ENCODE measurements at regions not wholly inside any gene's neighbourhood (a gene's known extent, or its start where the extent isn't known, plus 50 kb on each side); places are given as distances from the start of the nearest gene placed in this dataset.

DNA sequence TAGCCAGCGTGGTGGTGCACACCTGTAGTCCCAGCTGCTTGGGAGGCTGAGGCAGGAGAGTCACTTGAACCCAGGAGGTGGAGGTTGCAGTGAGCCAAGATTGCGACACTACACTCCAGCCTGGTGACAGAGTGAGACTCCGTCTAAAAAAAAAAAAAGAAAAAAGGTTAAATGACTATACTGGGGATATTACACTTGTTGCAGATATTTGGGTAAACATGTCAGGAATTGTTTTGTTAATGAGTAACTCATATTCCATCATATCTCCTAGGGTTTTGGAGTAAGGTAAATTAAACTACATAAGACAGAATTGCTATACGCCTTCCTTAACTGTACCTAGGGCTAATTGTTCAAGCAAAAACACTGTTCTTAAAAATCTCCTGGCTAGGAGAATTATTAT lies 291.4 kb upstream of the IGFBP7 start:
- TF ChIP-seq, protein P1, sequence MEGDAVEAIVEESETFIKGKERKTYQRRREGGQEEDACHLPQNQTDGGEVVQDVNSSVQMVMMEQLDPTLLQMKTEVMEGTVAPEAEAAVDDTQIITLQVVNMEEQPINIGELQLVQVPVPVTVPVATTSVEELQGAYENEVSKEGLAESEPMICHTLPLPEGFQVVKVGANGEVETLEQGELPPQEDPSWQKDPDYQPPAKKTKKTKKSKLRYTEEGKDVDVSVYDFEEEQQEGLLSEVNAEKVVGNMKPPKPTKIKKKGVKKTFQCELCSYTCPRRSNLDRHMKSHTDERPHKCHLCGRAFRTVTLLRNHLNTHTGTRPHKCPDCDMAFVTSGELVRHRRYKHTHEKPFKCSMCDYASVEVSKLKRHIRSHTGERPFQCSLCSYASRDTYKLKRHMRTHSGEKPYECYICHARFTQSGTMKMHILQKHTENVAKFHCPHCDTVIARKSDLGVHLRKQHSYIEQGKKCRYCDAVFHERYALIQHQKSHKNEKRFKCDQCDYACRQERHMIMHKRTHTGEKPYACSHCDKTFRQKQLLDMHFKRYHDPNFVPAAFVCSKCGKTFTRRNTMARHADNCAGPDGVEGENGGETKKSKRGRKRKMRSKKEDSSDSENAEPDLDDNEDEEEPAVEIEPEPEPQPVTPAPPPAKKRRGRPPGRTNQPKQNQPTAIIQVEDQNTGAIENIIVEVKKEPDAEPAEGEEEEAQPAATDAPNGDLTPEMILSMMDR (conservative IDR thresholded peaks at IDR 0.05; ENCODE audit: low read length) = no peak
- TF ChIP-seq EZH2phosphoT487 (IDR thresholded peaks at IDR 0.05; ENCODE audit: borderline replicate concordance, low read depth, low read length) = no peak
